ENCODE measurements at regions not wholly inside any gene's neighbourhood (a gene's known extent, or its start where the extent isn't known, plus 50 kb on each side); places are given as distances from the start of the nearest gene placed in this dataset.

GRCh38 chr5:124628721-124629596, 117.5 kb downstream of the ZNF608 start (continued):
- TF ChIP-seq ZNF692 (tag by site-specific recombination; IDR thresholded peaks at IDR 0.05) (peak; percentile 91), ZNF2 (tag by site-specific recombination; IDR thresholded peaks at IDR 0.05) (peak; percentile 85; the same call in 1 of the 2 replicates), ZNF488 (tag by site-specific recombination; IDR thresholded peaks at IDR 0.05) (0 out of 2 replicates have a peak, but pooled peaks have one; percentile 38), KLF16 (tag by site-specific recombination; IDR thresholded peaks at IDR 0.05) (peak; percentile 75; the same call in 1 of the 2 replicates), ZNF248 (tag by site-specific recombination; IDR thresholded peaks at IDR 0.05) (no peak), ZSCAN23 (tag by site-specific recombination; IDR thresholded peaks at IDR 0.05) (peak; percentile 95), ZEB2 (tag by site-specific recombination; IDR thresholded peaks at IDR 0.05) (peak; percentile 91), ZBTB26 (tag by site-specific recombination; optimal IDR thresholded peaks at IDR 0.05) (no peak), SCRT1 (tag by site-specific recombination; IDR thresholded peaks at IDR 0.05; ENCODE audit: borderline replicate concordance) (peak; percentile 50; the same call in 1 of the 2 replicates), ZNF843 (tag by site-specific recombination; IDR thresholded peaks at IDR 0.05) (peak; percentile 91), ZNF214 (tag by site-specific recombination; IDR thresholded peaks at IDR 0.05; ENCODE audit: borderline replicate concordance) (no peak), GLIS1 (tag by site-specific recombination; IDR thresholded peaks at IDR 0.05) (peak; percentile 96), BCL11A (tag by site-specific recombination; IDR thresholded peaks at IDR 0.05; ENCODE audit: low read depth) (peak; percentile 91), KLF7 (tag by site-specific recombination; IDR thresholded peaks at IDR 0.05; ENCODE audit: borderline replicate concordance) (peak; percentile 50; the same call in 1 of the 2 replicates), ZNF580 (tag by site-specific recombination; IDR thresholded peaks at IDR 0.05) (peak; percentile 75; the same call in 1 of the 2 replicates), ZNF449 (tag by site-specific recombination; IDR thresholded peaks at IDR 0.05) (peak; percentile 62; the same call in 1 of the 2 replicates), PATZ1 (tag by site-specific recombination; IDR thresholded peaks at IDR 0.05) (peak; percentile 99), PRDM4 (tag by site-specific recombination; IDR thresholded peaks at IDR 0.05) (peak; percentile 84), ZBTB8A (tag by site-specific recombination; IDR thresholded peaks at IDR 0.05) (peak; percentile 95), ZNF548 (tag by site-specific recombination; IDR thresholded peaks at IDR 0.05) (no peak), ZNF10 (tag by site-specific recombination; IDR thresholded peaks at IDR 0.05) (peak; percentile 84), ZNF426 (tag by site-specific recombination; IDR thresholded peaks at IDR 0.05) (no peak), AEBP2 (tag by site-specific recombination; IDR thresholded peaks at IDR 0.05; ENCODE audit: borderline replicate concordance) (no peak), ZBTB48 (tag by site-specific recombination; IDR thresholded peaks at IDR 0.05) (peak; percentile 96), ZFP41 (tag by site-specific recombination; IDR thresholded peaks at IDR 0.05; ENCODE audit: borderline replicate concordance) (no peak)

Measured in HEK293 (cell line).